LHCN-M2 (cell line): ENCODE measurements at regions not wholly inside any gene's neighbourhood (a gene's known extent, or its start where the extent isn't known, plus 50 kb on each side); places are given as distances from the start of the nearest gene placed in this dataset.
"Not testable (repeated sequence)": the region's sequence is repeated elsewhere in the genome, so short reads cannot be mapped to it uniquely, and the experiment has no call there.

Experiments used
- DNase-seq: peaks from one replicate; pipeline ENCODE4 v3.0.0-alpha.2; 2012; ENCODE audit warnings: low read depth

- DNase-seq: no peak
Measured at GRCh38 chr6:167709196-167709595, 117.5 kb upstream of the AFDN start.

- DNase-seq: not testable (repeated sequence)
Measured at GRCh38 chr6:167709776-167710336, 116.9 kb upstream of the AFDN start.

GRCh38 chr6:167710363-167710920, 116.3 kb upstream of the AFDN start:
- DNase-seq: no peak

- DNase-seq: no peak
Measured at GRCh38 chr6:167711211-167711610, 115.5 kb upstream of the AFDN start.

- no peak for DNase-seq
Measured at GRCh38 chr6:167711768-167712730, 114.7 kb upstream of the AFDN start.

- no peak for DNase-seq
Measured at GRCh38 chr6:167712731-167713475, 113.8 kb upstream of the AFDN start.

GRCh38 chr6:167714152-167714551, 112.6 kb upstream of the AFDN start:
- DNase-seq: no peak

- DNase-seq: no peak
Measured at GRCh38 chr6:167717455-167717854, 109.3 kb upstream of the AFDN start.

- no peak for DNase-seq
Measured at GRCh38 chr6:167717867-167718266, 108.8 kb upstream of the AFDN start.

GRCh38 chr6:167719920-167720319, 106.8 kb upstream of the AFDN start:
- DNase-seq: no peak

GRCh38 chr6:167720456-167721285, 106.0 kb upstream of the AFDN start:
- no peak for DNase-seq

- DNase-seq: no peak
Measured at GRCh38 chr6:167721291-167721690, 105.4 kb upstream of the AFDN start.

- no peak for DNase-seq
Measured at GRCh38 chr6:167722634-167723309, 103.9 kb upstream of the AFDN start.

GRCh38 chr6:167726043-167726621, 100.6 kb upstream of the AFDN start:
- DNase-seq: no peak

GRCh38 chr6:167730441-167730840, 96.3 kb upstream of the AFDN start:
- no peak for DNase-seq

GRCh38 chr6:167731216-167731615, 95.5 kb upstream of the AFDN start:
- no peak for DNase-seq

GRCh38 chr6:167731731-167732422, 94.8 kb upstream of the AFDN start:
- no peak for DNase-seq

GRCh38 chr6:167733740-167734661, 92.7 kb upstream of the AFDN start:
- DNase-seq: no peak
